PC-3 (cell line): ENCODE measurements at regions not wholly inside any gene's neighbourhood (a gene's known extent, or its start where the extent isn't known, plus 50 kb on each side); places are given as distances from the start of the nearest gene placed in this dataset.

ENCODE experiments used
- CTCF ChIP-seq: fragments of 300-600 bp; sonication (generic); conservative IDR thresholded peaks from 2 replicates; pipeline ENCODE4 v1.5.1; 2017; ENCODE audit warnings: antibody characterized with exemption, low read depth, mild to moderate bottlenecking, low read length
- EZH2 ChIP-seq: fragments of 300-600 bp; sonication (generic); IDR thresholded peaks from one replicate; pipeline ENCODE4 v1.6.1; 2017; ENCODE audit warnings: antibody characterized with exemption, mild to moderate bottlenecking, low read length; ENCODE audit not compliant: unreplicated experiment
- EZH2phosphoT487 ChIP-seq: fragments of 300-600 bp; sonication (generic); IDR thresholded peaks from 2 replicates; pipeline ENCODE4 v1.6.1; 2018; ENCODE audit warnings: mild to moderate bottlenecking, antibody characterized with exemption, low read length, borderline replicate concordance

GRCh38 chr5:113678202-113678601, 164.7 kb downstream of the YTHDC2 start:
- TF ChIP-seq CTCF (no peak), EZH2phosphoT487 (no peak), EZH2 (no peak)
